GM12875 (cell line): ENCODE measurements at regions not wholly inside any gene's neighbourhood (a gene's known extent, or its start where the extent isn't known, plus 50 kb on each side); places are given as distances from the start of the nearest gene placed in this dataset.

Experiments used
- H3K4me3 ChIP-seq: one replicate; pipeline ENCODE4 v1.5.1; 2011; ENCODE audit warnings: low read depth, low read length, control low read depth
- TF ChIP-seq, protein P1 (sequence below): IDR thresholded peaks from 2 replicates; pipeline ENCODE4 v1.5.1; 2011; ENCODE audit warnings: low read depth, mild to moderate bottlenecking, control low read depth, inconsistent platforms, low read length, moderate library complexity, borderline replicate concordance; ENCODE audit not compliant: insufficient read depth

DNA sequence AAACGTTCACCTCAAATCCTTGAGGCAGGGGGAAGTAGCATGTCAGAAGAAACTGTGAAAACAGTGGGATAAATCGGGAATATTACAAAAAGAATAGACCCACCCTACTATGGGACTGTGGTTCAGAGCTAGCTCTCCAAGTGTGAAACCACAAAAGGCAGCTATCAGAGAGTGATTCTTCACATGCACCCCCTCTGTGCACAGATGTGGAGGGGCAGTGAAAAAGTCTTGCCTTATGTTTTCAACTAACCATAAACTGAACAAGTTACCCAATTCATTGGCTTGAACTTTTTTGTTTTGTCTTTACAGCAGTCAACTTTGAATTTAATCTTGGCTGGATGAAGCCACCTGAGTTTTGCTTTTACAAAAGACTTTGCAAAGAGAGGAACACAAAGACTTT lies 98.8 kb upstream of the NR4A3 start:
- TF ChIP-seq, protein P1, sequence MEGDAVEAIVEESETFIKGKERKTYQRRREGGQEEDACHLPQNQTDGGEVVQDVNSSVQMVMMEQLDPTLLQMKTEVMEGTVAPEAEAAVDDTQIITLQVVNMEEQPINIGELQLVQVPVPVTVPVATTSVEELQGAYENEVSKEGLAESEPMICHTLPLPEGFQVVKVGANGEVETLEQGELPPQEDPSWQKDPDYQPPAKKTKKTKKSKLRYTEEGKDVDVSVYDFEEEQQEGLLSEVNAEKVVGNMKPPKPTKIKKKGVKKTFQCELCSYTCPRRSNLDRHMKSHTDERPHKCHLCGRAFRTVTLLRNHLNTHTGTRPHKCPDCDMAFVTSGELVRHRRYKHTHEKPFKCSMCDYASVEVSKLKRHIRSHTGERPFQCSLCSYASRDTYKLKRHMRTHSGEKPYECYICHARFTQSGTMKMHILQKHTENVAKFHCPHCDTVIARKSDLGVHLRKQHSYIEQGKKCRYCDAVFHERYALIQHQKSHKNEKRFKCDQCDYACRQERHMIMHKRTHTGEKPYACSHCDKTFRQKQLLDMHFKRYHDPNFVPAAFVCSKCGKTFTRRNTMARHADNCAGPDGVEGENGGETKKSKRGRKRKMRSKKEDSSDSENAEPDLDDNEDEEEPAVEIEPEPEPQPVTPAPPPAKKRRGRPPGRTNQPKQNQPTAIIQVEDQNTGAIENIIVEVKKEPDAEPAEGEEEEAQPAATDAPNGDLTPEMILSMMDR, result no peak
- no peak overlapping the region for H3K4me3 ChIP-seq

DNA sequence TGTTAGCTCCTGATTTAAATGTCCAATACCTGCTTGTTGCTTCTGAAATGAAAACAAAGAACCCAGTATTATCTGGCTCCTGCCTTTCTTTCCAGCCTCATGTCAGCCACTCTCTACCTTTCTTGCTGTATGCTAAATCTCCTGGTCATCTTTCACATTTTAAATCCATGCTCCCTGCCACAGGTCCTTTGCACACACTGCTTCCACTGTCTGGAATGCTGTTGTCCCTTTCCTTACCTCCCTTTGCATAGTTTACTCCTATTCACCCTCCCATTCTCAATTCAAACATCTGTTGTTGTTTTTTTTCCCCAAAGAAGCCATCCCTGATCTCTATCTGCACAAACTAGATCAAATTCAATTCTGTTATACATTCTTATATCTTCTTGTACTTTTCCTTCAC lies 97.0 kb upstream of the NR4A3 start:
- H3K4me3 ChIP-seq, result no peak overlapping the region
- TF ChIP-seq, protein P1, result no peak

DNA sequence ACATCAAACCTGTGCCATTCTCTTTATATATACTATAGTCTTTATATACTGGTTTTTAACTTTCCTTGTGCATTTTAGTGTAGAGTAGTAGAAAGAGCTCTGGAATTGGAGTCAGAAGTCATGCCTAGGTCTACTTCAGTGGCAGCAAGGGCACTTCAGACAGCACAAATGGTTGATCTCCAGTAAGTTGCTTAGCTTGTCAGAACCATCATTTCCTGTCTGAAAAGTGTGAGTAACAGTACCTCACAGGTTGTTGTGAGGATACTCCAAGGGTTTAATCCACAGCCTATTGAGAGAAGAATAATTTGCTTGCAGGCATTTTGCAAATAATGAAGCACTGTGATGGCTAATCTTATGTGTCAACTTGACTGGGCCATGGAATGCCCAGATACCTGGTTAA lies 95.8 kb upstream of the NR4A3 start:
- H3K4me3 ChIP-seq, result no peak overlapping the region
- TF ChIP-seq, protein P1, result no peak

DNA sequence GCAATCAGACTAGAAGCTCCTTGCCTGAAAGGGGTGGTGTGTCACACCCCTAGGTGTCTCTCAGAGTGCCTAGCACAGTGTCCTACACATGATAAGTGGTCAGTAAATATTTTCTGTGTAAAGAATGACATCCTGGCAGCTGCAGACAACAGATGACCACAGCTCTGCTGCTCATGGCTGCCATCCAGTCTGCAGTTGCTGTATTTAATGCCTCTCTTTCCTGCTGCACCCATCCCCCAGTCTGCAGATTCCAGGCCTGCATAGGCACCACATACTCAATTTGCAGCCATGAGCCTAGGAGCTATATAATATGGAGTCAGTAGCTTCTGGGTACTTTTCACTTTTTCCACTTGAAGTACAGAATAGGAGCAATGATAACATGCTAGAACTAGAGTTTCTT lies 94.9 kb upstream of the NR4A3 start:
- H3K4me3 ChIP-seq, result no peak overlapping the region
- TF ChIP-seq, protein P1, result no peak

DNA sequence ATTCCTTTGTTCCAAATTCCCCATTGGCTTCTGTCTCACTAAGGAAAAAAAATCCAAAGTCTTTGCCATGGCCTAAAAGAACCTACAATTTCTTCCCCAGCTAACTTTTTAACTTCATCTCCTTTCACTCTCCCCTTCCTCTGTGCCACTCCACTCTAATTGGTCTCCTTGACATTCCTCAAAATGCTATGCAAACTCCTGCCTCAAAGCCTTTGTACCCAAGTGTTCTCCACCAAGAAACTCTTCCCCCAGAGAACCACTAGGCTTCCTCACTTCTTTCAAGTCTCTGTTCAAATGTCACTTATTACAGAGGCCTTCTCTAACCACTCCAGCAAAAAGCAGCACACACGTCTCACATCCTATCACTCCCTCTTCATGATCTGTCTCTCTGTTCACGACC lies 91.6 kb upstream of the NR4A3 start:
- TF ChIP-seq, protein P1, result no peak

DNA sequence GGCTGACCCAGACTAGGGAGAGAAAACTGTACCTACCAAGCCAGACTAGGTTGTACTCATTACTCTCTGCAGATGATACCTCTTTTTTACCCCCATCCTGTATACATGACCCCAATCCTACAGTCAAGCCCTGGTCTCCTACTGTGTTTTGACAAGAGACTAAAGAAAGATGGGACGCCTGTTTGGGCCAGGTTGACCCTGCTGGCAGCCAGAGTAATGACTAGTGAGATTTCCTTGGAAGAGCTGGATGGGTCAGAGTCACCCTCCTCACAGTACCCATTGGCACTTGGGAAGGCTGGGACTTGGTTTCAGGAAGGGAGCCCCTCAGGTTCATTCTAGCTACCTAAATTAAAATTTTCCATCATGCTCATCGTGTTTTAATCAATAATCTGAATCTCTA lies 89.7 kb upstream of the NR4A3 start:
- no peak overlapping the region for H3K4me3 ChIP-seq
- TF ChIP-seq, protein P1, result no peak

More for the DNA sequence above, 91.6 kb upstream of the NR4A3 start:
- no peak overlapping the region for H3K4me3 ChIP-seq

DNA sequence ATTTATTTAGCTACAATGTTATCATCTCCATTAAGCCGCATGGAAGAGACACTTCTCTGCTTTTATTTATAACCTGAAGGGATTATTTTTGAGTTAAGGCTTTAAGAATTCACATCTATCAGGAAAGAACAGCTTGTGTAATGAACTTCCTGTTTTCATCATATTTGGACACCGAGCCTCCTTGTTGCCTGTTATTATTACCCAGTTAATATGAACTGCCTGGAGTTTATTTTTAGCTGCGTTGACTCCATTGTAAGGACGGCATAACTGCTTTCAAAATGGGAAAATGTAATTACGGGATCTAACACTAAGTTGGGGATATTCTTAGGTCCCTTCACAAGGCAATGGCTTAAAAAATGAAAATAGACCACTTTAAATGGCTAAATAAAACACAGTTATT lies 89.0 kb upstream of the NR4A3 start:
- no peak overlapping the region for H3K4me3 ChIP-seq
- TF ChIP-seq, protein P1, result no peak
